ENCODE measurements at regions not wholly inside any gene's neighbourhood (a gene's known extent, or its start where the extent isn't known, plus 50 kb on each side); places are given as distances from the start of the nearest gene placed in this dataset.

DNA sequence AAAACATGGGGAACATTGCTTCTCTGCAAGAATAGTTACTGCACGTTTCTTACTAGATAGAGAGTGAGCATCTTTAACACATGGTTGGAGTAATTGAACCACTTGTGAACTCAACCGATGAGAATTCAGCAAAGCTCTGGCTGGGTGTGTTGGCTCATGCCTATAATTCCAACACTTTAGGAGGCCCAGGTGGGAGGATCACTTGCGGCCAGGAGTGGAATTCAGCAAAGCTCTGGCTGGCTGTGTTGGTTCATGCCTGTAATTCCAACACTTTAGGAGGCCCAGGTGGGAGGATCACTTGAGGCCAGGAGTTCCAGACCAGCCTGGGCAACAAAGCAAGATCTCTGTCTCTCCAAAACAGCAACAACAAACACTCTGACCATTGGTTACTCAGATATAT lies 865.9 kb downstream of the KCNJ2 start:
- peak; percentile 41; the same call in 1 of the 2 replicates for TF ChIP-seq TEAD4 (IDR thresholded peaks at IDR 0.05)
- no peak for TF ChIP-seq EP300 (IDR thresholded peaks at IDR 0.05; ENCODE audit: borderline replicate concordance)

DNA sequence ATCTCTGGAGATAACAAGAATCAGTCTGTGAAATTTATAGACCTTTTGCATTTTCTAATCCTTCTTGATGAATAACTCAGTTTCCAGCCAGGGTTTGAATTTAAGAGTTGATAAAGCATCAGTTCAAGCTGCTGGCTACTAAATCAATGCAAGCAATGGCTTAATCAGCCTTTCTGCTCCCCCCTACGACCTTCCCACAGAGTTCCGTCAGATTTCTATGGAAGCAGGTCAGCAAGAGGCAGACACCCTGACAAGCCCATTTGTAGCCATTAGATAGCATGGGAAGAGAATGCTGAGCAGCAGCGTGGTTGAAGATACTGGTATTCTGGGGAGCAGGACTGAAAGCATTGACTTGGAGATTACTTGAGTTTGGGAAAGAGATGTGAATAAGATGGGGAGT lies 868.1 kb downstream of the KCNJ2 start:
- TF ChIP-seq, protein P1, sequence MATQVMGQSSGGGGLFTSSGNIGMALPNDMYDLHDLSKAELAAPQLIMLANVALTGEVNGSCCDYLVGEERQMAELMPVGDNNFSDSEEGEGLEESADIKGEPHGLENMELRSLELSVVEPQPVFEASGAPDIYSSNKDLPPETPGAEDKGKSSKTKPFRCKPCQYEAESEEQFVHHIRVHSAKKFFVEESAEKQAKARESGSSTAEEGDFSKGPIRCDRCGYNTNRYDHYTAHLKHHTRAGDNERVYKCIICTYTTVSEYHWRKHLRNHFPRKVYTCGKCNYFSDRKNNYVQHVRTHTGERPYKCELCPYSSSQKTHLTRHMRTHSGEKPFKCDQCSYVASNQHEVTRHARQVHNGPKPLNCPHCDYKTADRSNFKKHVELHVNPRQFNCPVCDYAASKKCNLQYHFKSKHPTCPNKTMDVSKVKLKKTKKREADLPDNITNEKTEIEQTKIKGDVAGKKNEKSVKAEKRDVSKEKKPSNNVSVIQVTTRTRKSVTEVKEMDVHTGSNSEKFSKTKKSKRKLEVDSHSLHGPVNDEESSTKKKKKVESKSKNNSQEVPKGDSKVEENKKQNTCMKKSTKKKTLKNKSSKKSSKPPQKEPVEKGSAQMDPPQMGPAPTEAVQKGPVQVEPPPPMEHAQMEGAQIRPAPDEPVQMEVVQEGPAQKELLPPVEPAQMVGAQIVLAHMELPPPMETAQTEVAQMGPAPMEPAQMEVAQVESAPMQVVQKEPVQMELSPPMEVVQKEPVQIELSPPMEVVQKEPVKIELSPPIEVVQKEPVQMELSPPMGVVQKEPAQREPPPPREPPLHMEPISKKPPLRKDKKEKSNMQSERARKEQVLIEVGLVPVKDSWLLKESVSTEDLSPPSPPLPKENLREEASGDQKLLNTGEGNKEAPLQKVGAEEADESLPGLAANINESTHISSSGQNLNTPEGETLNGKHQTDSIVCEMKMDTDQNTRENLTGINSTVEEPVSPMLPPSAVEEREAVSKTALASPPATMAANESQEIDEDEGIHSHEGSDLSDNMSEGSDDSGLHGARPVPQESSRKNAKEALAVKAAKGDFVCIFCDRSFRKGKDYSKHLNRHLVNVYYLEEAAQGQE (IDR thresholded peaks at IDR 0.05; ENCODE audit: low read depth): no peak
- no peak for TF ChIP-seq ZBTB7A (IDR thresholded peaks at IDR 0.05; ENCODE audit: low read depth)
- TF ChIP-seq, protein P2, sequence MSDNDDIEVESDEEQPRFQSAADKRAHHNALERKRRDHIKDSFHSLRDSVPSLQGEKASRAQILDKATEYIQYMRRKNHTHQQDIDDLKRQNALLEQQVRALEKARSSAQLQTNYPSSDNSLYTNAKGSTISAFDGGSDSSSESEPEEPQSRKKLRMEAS (IDR thresholded peaks at IDR 0.05): no peak

DNA sequence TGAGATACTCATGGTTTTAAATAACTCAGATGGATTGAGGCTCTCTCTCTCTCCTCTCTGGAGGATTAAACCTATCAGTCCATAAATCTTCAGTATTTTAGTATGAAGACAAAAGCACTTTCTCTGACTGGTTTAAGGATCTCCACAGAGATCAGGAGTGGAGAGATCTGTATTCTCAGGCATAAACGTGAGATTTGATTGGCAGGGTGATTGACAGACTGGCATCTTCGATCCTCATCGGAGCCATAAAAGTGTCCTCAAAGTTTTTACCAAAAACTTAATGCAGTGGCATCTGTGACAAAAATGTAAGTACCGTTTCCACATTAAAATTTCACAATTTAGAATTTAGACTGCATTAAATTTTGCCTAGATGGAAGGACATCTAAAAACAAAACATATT lies 870.1 kb downstream of the KCNJ2 start:
- TF ChIP-seq CREB1 (IDR thresholded peaks at IDR 0.05; ENCODE audit: low read depth): no peak
- TF ChIP-seq RAD21 (IDR thresholded peaks at IDR 0.05; ENCODE audit: low read depth): no peak
- TF ChIP-seq EP300 (IDR thresholded peaks at IDR 0.05; ENCODE audit: borderline replicate concordance): no peak
- TF ChIP-seq TAF1 (IDR thresholded peaks at IDR 0.05; ENCODE audit: low read depth): no peak
- TF ChIP-seq FOXM1 (IDR thresholded peaks at IDR 0.05; ENCODE audit: borderline replicate concordance, low read depth): no peak

DNA sequence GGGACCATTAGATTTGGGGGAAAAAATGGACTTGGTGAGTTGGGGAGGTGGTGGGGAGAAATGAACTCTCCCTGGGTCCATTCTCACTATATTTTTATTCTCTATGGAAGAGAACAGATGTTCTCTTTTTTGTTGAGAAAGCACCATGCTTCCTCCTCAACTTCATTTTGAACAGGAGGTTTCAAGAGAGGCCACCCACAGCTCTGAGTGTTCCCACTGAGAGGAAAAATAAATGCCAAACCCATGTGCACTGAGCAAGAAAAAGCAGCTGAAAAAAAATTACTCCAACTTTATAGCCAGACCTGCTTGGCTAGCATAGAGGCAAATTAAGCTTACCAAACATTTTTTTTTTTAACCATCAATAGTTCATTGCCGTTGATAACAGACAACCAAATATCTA lies 883.6 kb downstream of the KCNJ2 start:
- no peak for TF ChIP-seq RAD21 (IDR thresholded peaks at IDR 0.05; ENCODE audit: low read depth)
- TF ChIP-seq ZBTB7A (IDR thresholded peaks at IDR 0.05; ENCODE audit: low read depth): no peak
- TF ChIP-seq, protein P1 (IDR thresholded peaks at IDR 0.05; ENCODE audit: low read depth): no peak
- no peak for TF ChIP-seq EP300 (IDR thresholded peaks at IDR 0.05; ENCODE audit: borderline replicate concordance)
- TF ChIP-seq CEBPB (IDR thresholded peaks at IDR 0.05): no peak
- TF ChIP-seq TAF1 (IDR thresholded peaks at IDR 0.05; ENCODE audit: low read depth): no peak
- TF ChIP-seq, protein P3, sequence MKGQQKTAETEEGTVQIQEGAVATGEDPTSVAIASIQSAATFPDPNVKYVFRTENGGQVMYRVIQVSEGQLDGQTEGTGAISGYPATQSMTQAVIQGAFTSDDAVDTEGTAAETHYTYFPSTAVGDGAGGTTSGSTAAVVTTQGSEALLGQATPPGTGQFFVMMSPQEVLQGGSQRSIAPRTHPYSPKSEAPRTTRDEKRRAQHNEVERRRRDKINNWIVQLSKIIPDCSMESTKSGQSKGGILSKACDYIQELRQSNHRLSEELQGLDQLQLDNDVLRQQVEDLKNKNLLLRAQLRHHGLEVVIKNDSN (IDR thresholded peaks at IDR 0.05): no peak
- TF ChIP-seq TEAD4 (IDR thresholded peaks at IDR 0.05): no peak
- no peak for TF ChIP-seq YY1 (IDR thresholded peaks at IDR 0.05; ENCODE audit: low read depth)
- TF ChIP-seq NFIC (IDR thresholded peaks at IDR 0.05): no peak

DNA sequence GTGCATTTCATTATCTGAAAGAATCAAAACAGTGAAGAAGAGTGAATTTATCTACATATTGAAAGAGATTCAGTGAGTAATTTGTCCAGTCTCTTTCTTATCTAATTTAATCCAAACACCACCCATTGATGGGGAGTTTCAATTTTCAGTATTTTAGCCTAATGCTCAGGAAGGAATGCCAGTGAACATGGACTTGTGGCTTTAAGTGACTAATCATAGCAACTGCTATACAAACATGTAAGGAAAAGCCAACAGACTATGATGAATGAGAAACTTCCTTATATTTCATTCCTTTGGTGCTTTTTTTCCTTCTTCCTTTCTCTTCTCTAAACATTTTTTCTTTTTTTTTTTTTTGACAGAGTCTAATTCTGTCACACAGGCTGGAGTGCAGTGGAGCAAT lies 885.8 kb downstream of the KCNJ2 start:
- TF ChIP-seq CEBPB (IDR thresholded peaks at IDR 0.05): no peak
- no peak for TF ChIP-seq NFIC (IDR thresholded peaks at IDR 0.05)
- no peak for TF ChIP-seq RAD21 (IDR thresholded peaks at IDR 0.05; ENCODE audit: low read depth)
- TF ChIP-seq FOXM1 (IDR thresholded peaks at IDR 0.05; ENCODE audit: borderline replicate concordance, low read depth): no peak
- TF ChIP-seq, protein P2 (IDR thresholded peaks at IDR 0.05): no peak
- no peak for TF ChIP-seq CREB1 (IDR thresholded peaks at IDR 0.05; ENCODE audit: low read depth)
- TF ChIP-seq EP300 (IDR thresholded peaks at IDR 0.05; ENCODE audit: borderline replicate concordance): no peak
- TF ChIP-seq, protein P1 (IDR thresholded peaks at IDR 0.05; ENCODE audit: low read depth): no peak
- TF ChIP-seq TCF12 (IDR thresholded peaks at IDR 0.05; ENCODE audit: low read depth): no peak
- TF ChIP-seq TAF1 (IDR thresholded peaks at IDR 0.05; ENCODE audit: low read depth): no peak
- no peak for TF ChIP-seq EGR1 (IDR thresholded peaks at IDR 0.05)
- TF ChIP-seq, protein P3 (IDR thresholded peaks at IDR 0.05): no peak
- no peak for TF ChIP-seq TEAD4 (IDR thresholded peaks at IDR 0.05)
- no peak for TF ChIP-seq ZBTB7A (IDR thresholded peaks at IDR 0.05; ENCODE audit: low read depth)
- no peak for TF ChIP-seq YY1 (IDR thresholded peaks at IDR 0.05; ENCODE audit: low read depth)
